ENCODE measurements at regions not wholly inside any gene's neighbourhood (a gene's known extent, or its start where the extent isn't known, plus 50 kb on each side); places are given as distances from the start of the nearest gene placed in this dataset.
"Not testable (repeated sequence)": the region's sequence is repeated elsewhere in the genome, so short reads cannot be mapped to it uniquely, and the experiment has no call there.

DNA sequence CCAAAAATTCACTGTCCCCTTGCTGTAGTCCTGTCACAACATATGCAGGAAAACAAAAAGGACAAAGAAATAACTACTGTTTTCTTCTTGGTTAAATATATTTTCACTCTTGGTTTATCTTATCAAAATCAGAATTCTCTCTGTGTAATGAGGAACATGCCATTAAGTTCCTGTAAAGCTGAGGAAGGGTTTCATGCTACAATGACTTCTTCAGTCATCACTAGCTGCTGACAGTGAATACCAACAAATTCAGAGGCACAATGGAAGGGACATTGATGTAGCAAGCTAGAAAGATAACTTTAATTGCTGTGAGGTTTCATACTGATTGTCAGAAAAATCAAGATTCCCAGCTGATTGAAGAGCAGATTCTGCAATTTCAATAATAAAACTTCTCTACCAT lies 782.9 kb upstream of the HTR2C start:
- ChIA-PET CTCF (no interaction called here), POLR2A (no interaction called here)
- peaks cover 20% of the 10 kb centered on the region for H3K4me1 Mint-ChIP-seq
- H3K27me3 Mint-ChIP-seq, result no peaks in the 10 kb centered on the region
- peak overlapping the region; percentile 19 for H3K27ac Mint-ChIP-seq
- H3K4me3 Mint-ChIP-seq, result no peak overlapping the region
- no peaks in the 10 kb centered on the region for H3K36me3 Mint-ChIP-seq (ENCODE audit: low read depth)
- ATAC-seq (ENCODE audit: low read depth) (no peak), DNase-seq (no peak)
- TF ChIP-seq, protein P1, sequence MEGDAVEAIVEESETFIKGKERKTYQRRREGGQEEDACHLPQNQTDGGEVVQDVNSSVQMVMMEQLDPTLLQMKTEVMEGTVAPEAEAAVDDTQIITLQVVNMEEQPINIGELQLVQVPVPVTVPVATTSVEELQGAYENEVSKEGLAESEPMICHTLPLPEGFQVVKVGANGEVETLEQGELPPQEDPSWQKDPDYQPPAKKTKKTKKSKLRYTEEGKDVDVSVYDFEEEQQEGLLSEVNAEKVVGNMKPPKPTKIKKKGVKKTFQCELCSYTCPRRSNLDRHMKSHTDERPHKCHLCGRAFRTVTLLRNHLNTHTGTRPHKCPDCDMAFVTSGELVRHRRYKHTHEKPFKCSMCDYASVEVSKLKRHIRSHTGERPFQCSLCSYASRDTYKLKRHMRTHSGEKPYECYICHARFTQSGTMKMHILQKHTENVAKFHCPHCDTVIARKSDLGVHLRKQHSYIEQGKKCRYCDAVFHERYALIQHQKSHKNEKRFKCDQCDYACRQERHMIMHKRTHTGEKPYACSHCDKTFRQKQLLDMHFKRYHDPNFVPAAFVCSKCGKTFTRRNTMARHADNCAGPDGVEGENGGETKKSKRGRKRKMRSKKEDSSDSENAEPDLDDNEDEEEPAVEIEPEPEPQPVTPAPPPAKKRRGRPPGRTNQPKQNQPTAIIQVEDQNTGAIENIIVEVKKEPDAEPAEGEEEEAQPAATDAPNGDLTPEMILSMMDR (IDR thresholded peaks at IDR 0.05), result no peak
- H3K9me3 Mint-ChIP-seq, result peaks cover under 1% of the 10 kb centered on the region
- intact Hi-C loops (cut with micrococcal nuclease), result no loop called here

DNA sequence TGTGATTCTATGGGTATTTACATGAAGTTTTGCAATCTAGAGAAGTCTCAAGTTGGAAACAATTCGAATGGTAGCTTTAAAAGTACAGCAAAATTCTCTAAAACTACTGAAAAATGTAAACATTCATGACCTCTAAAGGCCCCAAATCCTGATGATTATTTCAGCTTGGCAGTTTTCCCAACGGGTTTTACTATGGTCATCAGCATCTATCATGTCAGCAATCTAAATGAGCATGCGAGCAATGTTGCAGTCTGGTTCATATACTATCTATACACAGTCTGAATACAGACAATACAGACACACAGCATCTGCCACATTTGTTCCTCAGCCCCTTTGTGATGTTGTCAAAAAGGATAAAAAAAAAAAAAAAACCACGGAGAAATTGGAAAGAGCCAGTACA lies 790.3 kb upstream of the HTR2C start:
- no peak overlapping the region for H3K4me3 Mint-ChIP-seq
- ChIA-PET CTCF (no interaction called here), POLR2A (interaction anchor here (1.2 kb wide), 1 partner anchor 74 kb away, joined by 10 read pairs; no protein-coding TSS in a partner anchor)
- DNase-seq, result no peak
- no peak for ATAC-seq (ENCODE audit: low read depth)
- peaks cover 2% of the 10 kb centered on the region for H3K36me3 Mint-ChIP-seq (ENCODE audit: low read depth)
- H3K4me1 Mint-ChIP-seq, result peaks cover 19% of the 10 kb centered on the region
- TF ChIP-seq, protein P1 (IDR thresholded peaks at IDR 0.05), result no peak
- H3K27ac Mint-ChIP-seq, result no peak overlapping the region
- peaks cover 5% of the 10 kb centered on the region for H3K9me3 Mint-ChIP-seq
- intact Hi-C loops (cut with micrococcal nuclease), result no loop called here
- H3K27me3 Mint-ChIP-seq, result no peaks in the 10 kb centered on the region

DNA sequence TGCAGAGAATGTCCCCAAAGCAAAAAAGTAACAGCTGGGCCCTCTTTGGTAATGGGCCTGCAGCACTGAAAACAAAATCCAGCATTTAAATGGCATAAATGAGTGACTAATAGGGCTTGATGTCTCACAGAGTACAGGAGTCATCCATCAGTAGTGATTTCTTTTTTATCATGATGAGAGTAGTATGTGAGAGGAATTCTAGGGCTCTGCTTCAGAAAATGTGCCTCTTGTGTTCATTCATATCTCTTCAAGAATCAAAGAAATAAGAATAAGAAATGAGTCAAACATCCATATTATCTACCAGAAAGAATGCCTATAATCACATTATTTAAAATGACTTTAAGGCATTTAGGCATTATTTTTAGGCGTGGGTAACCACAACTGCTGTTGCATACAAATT lies 792.9 kb upstream of the HTR2C start:
- DNase-seq (no peak), ATAC-seq (ENCODE audit: low read depth) (no peak)
- Mint-ChIP-seq H3K4me1 (peaks cover 17% of the 10 kb centered on the region), H3K36me3 (ENCODE audit: low read depth) (peaks cover 2% of the 10 kb centered on the region), H3K9me3 (peaks cover 5% of the 10 kb centered on the region), H3K27ac (no peak overlapping the region), H3K27me3 (no peaks in the 10 kb centered on the region), H3K4me3 (no peak overlapping the region)
- intact Hi-C loops (cut with micrococcal nuclease), result no loop called here
- CTCF ChIA-PET, result no interaction called here
- TF ChIP-seq, protein P1 (IDR thresholded peaks at IDR 0.05), result no peak
- POLR2A ChIA-PET, result no interaction called here

DNA sequence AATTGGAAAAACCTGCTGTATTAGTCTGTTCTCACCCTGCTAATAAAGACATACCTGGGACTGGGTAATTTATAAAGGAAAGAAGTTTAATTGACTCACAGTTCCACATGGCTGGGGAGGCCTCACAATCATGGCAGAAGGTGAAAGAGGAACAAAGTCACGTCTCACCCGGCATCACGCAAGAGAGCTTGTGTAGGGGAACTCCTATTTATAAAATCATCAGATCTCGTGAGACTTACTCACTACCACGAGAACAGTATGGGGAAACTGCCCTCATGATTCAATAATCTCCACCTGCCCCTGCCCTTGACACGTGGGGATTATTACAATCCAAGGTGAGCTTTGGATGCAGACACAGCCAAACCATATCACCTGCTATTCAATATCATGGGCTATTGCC lies 799.1 kb upstream of the HTR2C start:
- Mint-ChIP-seq H3K27ac (peak overlapping the region; percentile 77), H3K4me1 (peaks cover 16% of the 10 kb centered on the region)
- POLR2A ChIA-PET, result interaction anchor here (1.1 kb wide), 2 partner anchors 38 to 43 kb away, joined by 4 to 5 read pairs; no protein-coding TSS in a partner anchor
- H3K9me3 Mint-ChIP-seq; DNase-seq; H3K27me3 Mint-ChIP-seq; H3K36me3 Mint-ChIP-seq (ENCODE audit: low read depth); CTCF ChIA-PET; H3K4me3 Mint-ChIP-seq: not testable (repeated sequence)
- ATAC-seq (ENCODE audit: low read depth), result peak; percentile 81
- intact Hi-C loops (cut with micrococcal nuclease), result loop anchor here (1.0 kb wide), 1 partner anchor 37 kb away; no protein-coding TSS in a partner anchor

DNA sequence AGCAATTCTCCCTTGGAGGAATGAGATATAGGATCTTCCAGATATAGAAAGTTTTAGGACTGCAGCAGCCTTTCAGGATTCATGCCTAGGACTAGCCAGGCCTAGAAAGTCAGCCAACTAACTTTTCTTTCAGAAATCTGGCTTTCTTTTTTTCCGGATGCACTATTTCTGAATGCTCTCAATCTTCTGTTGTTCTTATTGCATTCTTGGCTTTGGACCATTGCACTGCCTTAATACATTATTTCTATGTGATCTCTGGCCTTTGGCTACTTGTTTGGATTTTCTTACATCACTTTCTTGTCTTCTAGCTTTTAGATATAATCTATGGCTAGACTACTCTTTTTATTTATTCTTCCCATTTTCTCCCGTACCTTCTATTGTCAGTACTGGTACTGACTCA lies 813.1 kb upstream of the HTR2C start:
- no peaks in the 10 kb centered on the region for H3K9me3 Mint-ChIP-seq
- TF ChIP-seq, protein P1 (IDR thresholded peaks at IDR 0.05), result no peak
- no peak for ATAC-seq (ENCODE audit: low read depth)
- no peaks in the 10 kb centered on the region for H3K36me3 Mint-ChIP-seq (ENCODE audit: low read depth)
- no peak overlapping the region for H3K4me3 Mint-ChIP-seq
- H3K27me3 Mint-ChIP-seq, result no peaks in the 10 kb centered on the region
- ChIA-PET POLR2A (no interaction called here), CTCF (no interaction called here)
- no peak for DNase-seq
- H3K4me1 Mint-ChIP-seq, result no peaks in the 10 kb centered on the region
- no peak overlapping the region for H3K27ac Mint-ChIP-seq
- intact Hi-C loops (cut with micrococcal nuclease), result no loop called here

DNA sequence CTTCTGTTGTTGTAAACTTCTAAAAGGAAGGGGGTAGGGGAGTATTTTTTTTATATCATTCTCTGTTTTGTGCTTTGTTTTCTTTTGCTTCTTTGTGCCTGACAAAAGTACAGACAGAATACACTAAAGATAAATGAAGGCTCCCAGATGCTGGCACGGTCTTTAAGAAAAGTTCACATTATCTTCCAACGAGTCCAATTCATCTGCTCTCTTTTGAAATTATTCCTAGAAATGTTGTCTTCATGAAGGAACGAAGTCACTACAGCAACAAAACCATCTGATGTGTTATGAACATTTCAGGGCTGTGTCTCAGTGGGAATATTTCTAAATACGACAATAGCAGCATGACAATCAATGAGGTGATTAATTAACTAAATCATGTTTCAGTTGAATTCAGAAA lies 813.8 kb upstream of the HTR2C start:
- TF ChIP-seq, protein P1 (IDR thresholded peaks at IDR 0.05), result no peak
- no peaks in the 10 kb centered on the region for H3K36me3 Mint-ChIP-seq (ENCODE audit: low read depth)
- POLR2A ChIA-PET, result no interaction called here
- H3K27me3 Mint-ChIP-seq, result no peaks in the 10 kb centered on the region
- no peak overlapping the region for H3K27ac Mint-ChIP-seq
- DNase-seq (no peak), ATAC-seq (ENCODE audit: low read depth) (no peak)
- intact Hi-C loops (cut with micrococcal nuclease), result no loop called here
- H3K9me3 Mint-ChIP-seq, result no peaks in the 10 kb centered on the region
- CTCF ChIA-PET, result no interaction called here
- H3K4me1 Mint-ChIP-seq, result no peaks in the 10 kb centered on the region
- H3K4me3 Mint-ChIP-seq, result no peak overlapping the region
